Heart left ventricle (tissue), 13 donors: ENCODE measurements at regions not wholly inside any gene's neighbourhood (a gene's known extent, or its start where the extent isn't known, plus 50 kb on each side); places are given as distances from the start of the nearest gene placed in this dataset.

Source experiments
- POLR2A ChIP-seq, 2 donors: fragments of 450-650 bp; IDR thresholded peaks; one replicate each; pipeline ENCODE4 v1.6.1; 2017; ENCODE audit warnings: antibody characterized with exemption in 2 of 2, mild to moderate bottlenecking in 2 of 2, moderate library complexity in 2 of 2
- TF ChIP-seq, protein P1 (sequence below), 12 donors: fragments of 200-600 bp; sonication (generic) in 4 of 12; IDR thresholded peaks; one replicate each; pipeline versions ENCODE4 v1.5.0 to v1.8.0; 2018 to 2022; ENCODE audit warnings: antibody characterized with exemption in 12 of 12, mild to moderate bottlenecking in 5 of 12
- donor health status: ischemic (EF 13 %, LVEDD 7.1; RV severe dilation, severe dysfunction).
- donor health status: DM: no; HTN: yes; CAD: no.
- donor health status: DM: no; HTN: no; CAD: no.
- donor health status: ischemic (EF 25% LVEDD 6.9; RV normal size, moderate dysfunction).
- donor health status: ischemic (EF 25% LVEDD 5.7; RV mildly dilated, moderate dysfunction).
- donor health status: ischemic (EF 35%, LVEDD 5.7; RV mildly dilated, moderate dysfunction).
- donor health status: nonischemic (EF 11% LVEDD 7.7; RV severe dilation, severe dysfunction).
- donor health status: DM: yes; HTN: yes; CAD: no.
- donor health status: PGD.
- donor health status: ischemic (EF 29% LVEDD 5.4; RV normal size, mild dysfunction).
- donor health status: nonischemic (EF 23%, LVEDD 6.1; RV moderate dilation, normal function).

DNA sequence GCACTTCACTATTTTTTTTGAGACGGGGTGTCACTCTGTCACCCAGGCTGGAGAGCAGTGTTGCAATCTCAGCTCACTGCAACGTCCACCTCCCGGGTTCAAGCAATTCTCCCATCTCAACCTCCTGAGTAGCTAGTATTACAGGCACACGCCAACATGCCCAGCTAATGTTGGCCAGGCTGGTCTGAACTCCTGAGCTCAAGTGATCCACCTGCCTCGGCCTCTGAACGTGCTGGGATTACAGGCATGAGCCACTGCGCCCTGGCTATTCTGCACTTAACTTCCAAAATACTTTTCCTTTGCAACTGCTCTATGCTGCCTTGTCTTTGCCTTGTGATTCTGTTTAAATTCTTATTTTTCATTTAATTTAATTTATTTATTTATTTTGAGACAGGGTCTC, 67.0 kb upstream of the ZNF479 start:
- TF ChIP-seq POLR2A (IDR thresholded peaks at IDR 0.05), result no peak
- TF ChIP-seq, protein P1, sequence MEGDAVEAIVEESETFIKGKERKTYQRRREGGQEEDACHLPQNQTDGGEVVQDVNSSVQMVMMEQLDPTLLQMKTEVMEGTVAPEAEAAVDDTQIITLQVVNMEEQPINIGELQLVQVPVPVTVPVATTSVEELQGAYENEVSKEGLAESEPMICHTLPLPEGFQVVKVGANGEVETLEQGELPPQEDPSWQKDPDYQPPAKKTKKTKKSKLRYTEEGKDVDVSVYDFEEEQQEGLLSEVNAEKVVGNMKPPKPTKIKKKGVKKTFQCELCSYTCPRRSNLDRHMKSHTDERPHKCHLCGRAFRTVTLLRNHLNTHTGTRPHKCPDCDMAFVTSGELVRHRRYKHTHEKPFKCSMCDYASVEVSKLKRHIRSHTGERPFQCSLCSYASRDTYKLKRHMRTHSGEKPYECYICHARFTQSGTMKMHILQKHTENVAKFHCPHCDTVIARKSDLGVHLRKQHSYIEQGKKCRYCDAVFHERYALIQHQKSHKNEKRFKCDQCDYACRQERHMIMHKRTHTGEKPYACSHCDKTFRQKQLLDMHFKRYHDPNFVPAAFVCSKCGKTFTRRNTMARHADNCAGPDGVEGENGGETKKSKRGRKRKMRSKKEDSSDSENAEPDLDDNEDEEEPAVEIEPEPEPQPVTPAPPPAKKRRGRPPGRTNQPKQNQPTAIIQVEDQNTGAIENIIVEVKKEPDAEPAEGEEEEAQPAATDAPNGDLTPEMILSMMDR (IDR thresholded peaks at IDR 0.05), result no peak
